HG03066 (cell line): ENCODE measurements at regions not wholly inside any gene's neighbourhood (a gene's known extent, or its start where the extent isn't known, plus 50 kb on each side); places are given as distances from the start of the nearest gene placed in this dataset.

Source experiments
- ATAC-seq: cut with Tn5 transposase; IDR thresholded peaks from one replicate; pipeline ENCODE4 v1.9.1; 2021; ENCODE audit warnings: low read depth; ENCODE audit not compliant: unreplicated experiment

DNA sequence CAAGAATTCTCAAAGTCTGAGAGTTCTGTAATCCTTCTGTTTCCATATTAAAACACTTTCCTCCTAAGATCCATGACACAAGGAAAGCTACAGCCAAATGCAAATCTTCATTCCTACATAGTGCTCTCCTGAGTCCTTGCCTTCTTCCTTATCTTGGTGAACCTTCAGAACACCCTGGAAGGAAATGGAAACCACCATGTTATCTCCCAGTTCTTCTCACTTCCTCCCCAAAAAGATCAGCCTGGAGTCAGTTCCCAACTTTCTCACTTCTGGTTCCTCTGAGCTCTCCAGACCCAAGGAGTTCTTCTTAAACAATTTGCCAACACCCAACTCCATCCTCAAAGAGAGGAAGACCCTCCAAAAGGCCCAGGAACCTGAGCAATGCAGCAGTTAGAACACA, 193.3 kb upstream of the CCN2 start:
- no peak for ATAC-seq

DNA sequence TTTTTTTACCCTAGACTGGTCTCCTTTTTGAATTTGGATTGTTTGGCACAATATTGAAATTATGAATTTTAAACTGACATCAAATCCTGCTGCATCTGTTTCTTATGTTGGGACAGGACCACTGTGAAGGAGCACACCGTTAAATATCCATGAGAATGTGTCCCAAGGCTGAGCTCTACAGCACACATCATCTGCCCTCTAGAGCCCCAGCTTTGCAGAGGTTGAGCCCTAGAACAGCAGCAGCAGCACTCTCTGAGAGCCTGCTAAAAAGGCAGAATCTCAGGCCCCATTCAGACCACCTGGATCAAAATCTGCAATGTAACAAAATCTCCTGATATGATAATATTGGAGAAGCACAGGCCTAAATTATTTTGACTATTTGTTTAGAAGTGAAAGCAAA, 192.1 kb upstream of the CCN2 start:
- ATAC-seq, result no peak

DNA sequence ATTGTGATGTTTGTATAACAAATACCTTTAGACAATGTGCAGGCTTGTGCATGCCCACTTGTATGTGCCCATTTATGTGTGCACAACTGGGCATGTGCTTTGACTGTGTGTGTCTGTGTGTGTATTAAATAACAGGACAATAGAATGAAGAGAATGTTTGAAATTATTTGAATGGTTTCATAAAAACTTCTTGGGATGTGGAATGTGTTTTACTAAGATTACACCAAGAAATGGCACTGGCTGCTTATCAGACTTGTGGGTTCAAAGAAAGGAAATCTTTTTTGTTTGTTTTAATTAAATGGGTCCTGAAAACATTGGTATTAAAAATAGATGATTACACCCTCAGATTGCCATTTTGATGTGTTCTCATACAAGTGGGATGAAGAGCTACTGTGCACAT, 191.6 kb upstream of the CCN2 start:
- no peak for ATAC-seq

DNA sequence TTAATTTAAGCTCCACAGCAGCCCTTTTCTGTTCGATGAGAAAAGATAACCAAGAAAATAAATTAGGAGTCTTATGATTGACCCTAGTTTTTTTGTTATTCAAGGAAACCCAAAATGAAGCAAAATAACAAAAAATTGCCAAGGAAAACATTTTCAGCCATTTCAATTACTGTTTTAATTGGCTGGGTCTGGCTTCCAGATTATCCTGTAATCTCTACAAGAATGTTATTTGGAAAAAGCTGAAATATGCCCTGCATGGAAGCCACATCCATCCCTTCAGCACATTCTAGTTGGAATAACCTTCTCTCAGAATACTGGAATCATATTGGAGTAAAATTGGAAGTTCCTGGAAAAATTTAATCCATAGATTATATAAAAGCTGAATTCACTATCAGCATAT, 191.1 kb upstream of the CCN2 start:
- no peak for ATAC-seq

DNA sequence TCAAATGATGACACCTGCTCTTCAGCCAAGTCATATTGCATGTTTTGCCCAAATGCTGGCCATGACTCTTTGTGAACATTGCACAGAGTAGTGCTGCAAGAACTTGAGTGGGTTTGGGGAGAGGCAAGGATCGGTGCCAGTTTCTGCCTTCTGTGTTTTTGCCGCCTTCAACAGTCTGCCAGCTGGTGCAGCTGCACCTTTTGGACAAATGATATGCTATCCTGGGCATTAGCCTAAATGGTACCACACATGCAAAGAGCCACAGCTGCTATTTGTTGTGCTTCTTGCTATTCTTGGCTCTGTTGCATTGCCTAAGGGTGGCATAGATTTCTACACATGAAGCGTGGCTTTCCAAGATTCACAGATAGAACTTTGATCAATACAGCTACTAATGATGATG, 189.0 kb upstream of the CCN2 start:
- ATAC-seq, result no peak

DNA sequence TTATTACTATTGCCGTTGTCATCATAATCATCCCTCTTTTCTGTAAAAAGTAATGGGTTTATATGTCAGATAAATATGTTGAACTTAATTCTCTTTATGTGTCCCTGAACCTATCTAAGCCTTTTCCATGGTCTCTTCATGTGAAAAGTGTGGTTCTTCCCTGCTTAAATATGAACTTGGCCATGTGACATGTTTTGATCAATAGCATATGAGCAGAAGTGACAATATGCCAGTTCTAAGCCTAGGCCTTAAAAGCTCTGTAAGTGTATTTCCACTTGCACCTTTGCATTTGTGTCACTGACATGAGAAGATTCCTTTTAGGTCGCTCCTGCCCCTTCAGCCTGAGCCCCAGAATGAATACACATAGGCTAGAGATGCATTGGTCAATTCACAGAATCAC, 188.4 kb upstream of the CCN2 start:
- ATAC-seq, result no peak

DNA sequence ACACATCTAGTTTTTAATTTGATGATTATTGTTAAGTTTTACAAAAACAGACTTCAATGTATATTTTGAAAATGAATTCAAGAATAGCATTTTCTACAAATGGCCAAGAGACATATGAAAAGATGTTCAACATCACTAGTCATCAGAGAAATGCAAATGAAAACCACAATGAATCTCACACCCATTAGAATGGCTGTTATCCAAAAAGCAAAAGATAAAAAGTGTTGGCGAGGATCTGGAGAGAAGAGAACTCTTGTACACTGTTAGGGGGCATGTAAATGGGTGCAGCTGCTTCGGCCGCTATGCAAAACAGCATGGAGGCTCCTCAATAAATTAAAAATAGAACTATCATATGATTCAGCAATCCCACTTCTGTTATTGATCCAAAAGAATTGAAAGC, 185.8 kb upstream of the CCN2 start:
- ATAC-seq, result no peak

DNA sequence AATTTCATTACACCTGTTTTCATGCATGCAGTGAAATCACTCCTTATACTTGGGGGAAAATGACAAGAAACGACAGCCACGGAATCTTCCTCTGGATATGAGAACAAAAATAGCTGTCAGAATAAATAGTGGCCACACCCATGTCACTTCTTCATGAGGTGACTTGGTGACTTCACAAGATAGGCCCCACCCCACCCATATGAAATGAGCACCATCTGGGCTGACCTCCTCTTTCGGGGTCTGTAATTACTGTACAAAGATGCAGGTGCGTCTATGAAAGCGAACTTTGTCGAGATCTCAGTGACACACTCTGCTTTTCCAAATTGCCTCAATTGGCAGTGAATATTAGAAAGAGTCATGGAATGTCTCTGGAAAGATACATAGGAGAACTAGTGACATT, 184.2 kb upstream of the CCN2 start:
- no peak for ATAC-seq

DNA sequence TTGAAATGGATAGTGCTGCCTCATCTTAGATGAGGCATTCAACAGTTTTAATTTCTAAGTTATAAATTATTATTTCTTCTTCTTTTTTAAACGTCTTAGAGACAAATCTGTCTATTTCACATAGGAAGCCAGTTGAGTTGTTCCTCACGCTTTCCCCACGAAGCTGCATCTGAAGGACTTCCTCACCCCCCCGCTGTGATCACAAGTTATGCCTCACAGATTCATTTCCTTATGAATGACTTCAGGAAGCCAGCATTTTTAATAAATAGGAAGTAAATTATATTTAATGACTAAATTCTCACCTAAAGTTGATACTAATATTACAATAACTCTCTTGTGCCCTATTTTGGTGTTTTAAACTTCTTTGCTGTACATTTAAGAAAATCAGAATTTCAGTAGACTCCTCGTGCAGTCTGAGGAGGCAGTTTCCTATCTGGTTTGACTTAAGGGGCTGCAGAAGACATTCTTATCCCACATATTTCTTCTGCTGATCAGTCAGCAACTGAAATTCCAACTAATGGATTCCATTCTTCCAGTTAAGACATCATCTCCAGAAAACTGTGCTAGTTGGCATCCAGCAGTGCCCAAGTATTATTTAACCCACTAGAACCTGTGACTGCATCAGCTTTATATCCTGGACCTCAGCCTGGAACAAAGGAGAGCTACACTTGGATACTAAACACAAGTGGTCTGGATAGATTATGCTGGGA, 182.7 kb upstream of the CCN2 start:
- no peak for ATAC-seq

DNA sequence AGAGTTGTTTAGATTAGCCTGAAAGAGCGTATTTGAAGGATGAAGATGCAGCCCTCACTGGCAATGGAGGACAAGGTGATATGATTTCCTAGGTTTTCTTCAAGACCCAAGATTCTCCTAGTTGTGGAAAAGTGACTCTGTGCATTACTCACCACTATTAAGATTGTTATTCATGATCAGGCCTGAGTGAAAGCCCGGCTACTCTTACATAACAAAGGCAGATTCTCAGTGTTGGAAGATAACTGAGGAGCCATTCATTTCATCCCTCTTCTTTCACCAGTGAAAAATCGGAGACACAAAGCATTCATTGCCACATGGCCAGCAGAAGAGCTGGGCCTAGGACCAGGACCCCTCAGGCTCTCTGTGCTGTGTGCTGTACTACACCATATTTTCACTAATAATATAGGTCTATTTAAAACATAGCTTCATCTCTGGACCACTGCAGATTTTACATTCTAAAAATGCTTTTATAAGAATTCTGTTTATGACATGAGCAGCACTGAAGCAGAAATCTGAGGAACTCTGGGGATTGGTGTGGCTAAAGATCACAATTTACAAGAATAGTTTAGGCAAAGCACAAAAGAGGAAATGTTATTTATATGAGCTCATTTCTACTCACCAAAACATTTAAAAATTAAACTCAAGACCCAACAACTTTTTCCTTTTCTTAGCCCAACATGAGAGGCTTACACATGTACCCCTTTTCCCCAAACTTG, 181.9 kb upstream of the CCN2 start:
- ATAC-seq, result no peak

DNA sequence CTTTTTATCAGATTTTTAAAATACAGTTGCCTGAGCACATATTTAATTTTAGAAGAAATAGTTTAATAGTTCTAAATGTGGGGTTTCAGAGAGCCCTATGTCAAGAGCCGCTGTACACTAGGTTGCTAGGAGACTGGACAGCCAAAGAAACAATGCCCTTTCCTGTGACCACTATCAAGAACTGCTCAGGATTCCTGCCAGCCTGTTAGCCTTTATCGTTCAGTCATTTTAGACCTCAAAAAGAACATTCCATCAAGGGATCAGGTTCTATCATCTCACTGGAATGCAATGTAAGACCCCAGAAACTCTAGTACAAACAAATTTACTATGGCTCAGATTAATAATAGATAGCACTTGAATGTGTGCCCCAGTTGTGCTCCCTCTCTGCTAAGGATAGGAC, 181.2 kb upstream of the CCN2 start:
- ATAC-seq, result no peak

DNA sequence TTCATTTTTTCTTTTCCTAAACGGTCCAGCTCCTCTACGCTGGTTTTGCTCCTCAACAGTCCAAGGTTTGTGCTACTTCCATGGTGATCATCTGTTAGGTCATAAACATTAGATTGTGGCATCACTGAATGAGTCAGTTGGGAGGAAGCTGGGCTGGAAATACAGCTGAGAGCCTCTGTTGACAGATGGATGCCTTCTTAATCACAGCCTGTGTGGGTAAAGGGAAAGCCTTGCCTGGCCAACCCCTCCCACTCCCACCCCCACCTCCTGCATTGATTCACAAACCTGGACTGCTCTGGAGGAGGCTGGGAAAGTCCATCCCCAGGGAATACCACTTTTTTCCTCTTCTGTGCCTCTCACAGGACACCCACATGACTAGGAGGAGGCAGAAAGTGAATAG, 180.6 kb upstream of the CCN2 start:
- no peak for ATAC-seq

DNA sequence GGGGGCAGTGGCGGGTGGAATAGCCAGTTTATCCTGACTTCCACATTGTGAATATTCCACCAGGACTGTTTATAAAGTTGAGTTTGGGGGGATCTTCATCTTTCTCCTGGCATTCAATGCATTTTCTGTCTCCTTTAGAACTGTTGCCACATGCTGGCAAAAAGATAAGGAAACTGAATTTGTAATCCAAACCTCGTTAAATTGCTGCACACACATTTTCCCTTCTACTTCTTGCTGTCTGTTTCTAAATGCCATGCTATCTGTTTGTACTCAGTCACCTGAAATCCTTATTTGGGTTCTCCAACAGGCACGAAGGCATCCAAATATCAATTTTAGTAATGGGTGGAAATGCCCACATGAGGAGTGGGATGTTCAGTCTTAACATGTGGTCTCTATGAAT, 180.2 kb upstream of the CCN2 start:
- ATAC-seq, result no peak

DNA sequence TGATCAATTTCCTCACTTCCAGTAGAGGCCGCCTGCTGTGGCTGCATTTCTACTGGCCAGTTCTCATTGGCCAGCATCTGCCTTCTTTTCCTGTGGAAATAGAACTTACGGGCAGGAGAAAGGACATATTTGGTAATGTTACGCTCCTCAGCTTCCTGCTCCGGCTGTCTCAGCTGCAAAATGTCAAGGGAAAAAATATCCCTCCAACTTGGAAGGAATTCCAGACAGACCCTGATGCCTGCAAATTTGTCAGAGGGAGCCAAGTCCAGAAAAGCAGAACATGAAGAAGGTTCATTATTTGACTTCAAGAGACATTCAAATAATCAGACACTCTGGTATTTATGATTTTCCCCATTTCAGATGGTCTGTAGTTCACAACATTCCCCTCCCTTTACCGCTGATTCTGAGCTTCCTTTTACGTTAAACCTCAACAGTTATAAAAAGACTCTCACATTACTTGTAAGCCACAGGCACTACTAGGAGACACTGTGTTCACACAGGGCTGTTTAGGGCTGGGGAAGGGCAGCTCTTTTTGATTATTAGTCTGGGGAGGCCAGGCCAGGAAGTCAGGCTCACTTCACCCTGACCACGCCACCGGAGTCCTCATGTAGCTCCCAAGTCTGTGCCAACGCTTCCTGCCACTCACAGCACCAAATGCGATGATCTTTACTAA, 179.6 kb upstream of the CCN2 start:
- no peak for ATAC-seq

DNA sequence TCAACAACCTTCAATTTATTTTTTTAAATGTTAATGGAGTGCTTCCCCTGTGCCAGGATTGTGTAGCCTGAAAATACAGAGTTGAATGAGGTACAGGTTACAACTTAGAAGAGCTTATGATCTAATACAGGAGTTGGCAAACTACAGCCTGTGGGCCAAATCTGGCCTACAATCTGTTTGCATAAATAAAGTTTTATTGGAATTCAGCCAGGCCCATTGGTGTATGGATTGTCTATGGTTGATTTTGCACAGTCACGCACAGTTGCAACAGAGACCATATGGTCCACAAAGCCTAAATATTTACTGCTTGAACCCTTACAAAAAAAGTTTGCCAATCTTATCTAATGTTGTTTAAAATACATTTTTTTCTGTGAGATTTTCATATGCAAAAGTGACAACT, 177.3 kb upstream of the CCN2 start:
- no peak for ATAC-seq

DNA sequence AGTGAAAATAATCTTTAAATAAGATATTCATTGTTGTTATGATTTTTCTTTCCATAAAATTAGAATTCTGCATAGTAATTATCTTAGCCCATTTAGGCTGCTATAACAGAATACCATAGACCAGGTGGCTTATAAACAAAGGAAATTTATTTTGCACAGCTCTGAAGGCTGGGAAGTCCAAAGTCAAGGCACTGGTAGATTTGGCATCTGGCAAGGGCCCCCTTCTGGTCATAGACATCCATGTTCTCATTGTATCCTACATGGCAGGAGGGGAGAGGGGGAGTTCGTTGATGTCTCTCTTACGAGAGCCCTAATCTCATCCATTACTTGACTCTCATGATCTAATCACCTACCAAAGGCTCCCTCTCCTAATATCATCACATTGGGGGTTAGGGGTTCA, 175.0 kb upstream of the CCN2 start:
- no peak for ATAC-seq

DNA sequence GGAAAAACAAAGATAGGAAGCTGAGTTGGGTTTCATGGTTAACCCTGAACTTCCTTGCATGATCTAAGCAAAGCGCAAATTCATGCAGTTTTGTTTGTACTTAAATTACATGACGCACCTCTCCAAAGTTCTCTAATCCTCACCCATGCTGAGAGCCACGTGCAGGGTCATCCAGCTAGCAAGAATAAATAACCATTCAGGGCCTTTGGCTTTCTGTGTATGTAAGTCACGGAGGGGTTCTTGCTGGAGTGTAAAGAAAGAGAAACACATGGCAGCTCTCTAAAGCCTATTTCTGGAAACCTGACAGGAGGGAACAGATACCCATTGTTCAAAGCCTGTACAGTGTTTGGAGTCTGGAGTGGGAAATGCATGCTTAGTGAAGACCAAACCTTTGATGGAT, 171.7 kb upstream of the CCN2 start:
- no peak for ATAC-seq

DNA sequence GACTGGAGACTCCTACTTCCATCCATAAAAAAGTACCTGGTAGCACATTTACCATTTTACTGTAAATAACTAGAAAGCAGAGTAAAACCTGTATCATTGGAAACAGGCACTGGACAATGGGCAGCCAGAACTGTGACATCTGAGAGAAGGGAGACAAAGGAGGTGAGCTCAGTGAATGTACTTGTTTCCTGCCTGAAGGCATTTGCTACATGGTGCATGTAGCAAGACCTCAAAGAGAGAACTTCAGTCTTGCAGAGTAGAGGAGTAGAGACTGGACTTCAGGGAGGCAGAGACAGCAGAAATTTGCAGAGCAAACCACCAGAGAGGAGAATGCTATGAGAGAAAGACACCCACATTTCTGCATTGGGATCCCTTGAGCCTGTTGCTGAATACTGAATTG, 171.0 kb upstream of the CCN2 start:
- no peak for ATAC-seq

DNA sequence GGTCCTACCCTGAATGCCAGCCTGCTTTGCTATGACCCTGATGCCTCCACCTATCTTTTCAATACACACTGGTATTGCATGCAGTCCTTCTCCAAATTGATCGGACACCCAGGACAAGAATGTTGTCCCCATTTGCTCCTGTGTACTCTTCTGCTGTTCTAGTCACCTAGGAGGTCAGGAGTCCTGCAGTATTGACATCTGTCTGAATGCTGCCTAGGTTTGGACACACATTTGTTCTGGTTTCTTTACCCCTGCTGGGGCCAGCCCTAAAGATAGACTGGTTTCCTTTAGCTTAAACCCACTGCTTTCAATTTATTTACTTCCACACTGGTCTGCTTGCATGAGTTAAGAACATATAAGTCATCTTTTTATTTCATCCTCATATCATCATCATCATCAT, 167.0 kb upstream of the CCN2 start:
- no peak for ATAC-seq

DNA sequence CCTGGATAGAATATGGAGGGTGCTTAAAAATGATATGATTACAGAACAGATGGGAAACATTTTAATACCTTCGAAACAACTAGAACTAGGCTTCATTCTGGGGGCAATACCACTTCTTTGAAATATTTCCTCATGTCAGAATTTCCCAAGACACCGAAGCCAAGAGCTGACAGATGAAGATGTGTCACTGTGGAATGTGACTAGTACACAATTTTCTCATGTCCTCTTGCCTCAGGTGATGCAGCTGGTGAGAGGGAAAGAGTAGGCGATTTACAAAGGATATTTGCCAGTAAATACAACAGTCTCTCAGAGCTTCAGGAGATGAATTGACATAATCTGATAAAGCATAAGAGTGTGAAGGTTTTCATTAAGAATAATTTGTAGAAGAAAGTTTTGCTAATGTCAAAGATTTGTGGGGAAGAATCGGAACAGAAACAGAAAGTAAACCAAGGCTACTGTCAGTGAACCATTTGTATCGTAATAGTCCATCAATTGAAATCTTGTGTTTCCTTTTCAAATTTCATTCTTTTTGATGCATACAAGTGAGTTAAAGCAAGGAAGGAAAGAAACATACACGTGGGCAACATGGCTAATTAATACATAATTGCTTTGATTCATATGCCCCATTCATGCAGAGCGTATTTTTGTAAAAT, 164.7 kb upstream of the CCN2 start:
- no peak for ATAC-seq

DNA sequence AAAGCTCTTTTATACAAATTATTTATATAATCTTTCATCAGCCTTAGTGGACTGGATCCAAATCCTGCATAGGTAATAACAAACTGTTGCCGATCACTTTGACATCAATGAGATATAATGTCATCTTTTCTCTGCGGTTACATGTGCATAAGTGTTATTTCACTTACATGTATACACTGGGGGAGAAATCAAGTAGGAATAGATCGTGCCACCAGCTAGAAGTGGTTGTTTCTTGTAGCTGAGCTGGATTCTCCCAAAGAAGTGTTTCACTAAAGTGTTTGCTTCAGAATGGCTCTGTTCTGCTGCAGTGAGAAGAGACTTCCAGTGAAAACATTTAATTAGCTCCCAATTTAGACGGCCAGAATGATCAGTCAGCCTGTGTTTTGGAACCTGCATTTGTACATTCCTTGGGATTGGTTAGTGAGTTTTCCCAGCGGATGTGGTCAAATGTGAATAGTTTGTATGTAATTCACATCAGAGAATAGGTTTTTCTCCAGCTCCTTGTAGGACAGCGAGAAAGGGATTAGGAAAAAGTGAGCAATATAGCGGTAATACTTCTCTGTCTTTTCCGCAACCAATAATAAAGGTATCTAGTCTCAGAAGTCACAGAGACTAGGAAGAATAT, 163.1 kb upstream of the CCN2 start:
- no peak for ATAC-seq
